Endothelial cell (in vitro differentiated cells): ENCODE measurements at regions not wholly inside any gene's neighbourhood (a gene's known extent, or its start where the extent isn't known, plus 50 kb on each side); places are given as distances from the start of the nearest gene placed in this dataset.

Source experiments
- DNase-seq: peaks from one replicate; pipeline ENCODE4 v3.0.0; 2021; ENCODE audit warnings: low spot score
- H3K27ac Mint-ChIP-seq: one replicate; pipeline ENCODE4 v1.8.0; 2021; ENCODE audit warnings: mixed read lengths, inconsistent platforms; ENCODE audit not compliant: unreplicated experiment
- H3K27me3 Mint-ChIP-seq: one replicate; pipeline ENCODE4 v1.8.0; 2021; ENCODE audit warnings: mild to moderate bottlenecking, moderate library complexity, mixed read lengths, inconsistent platforms; ENCODE audit not compliant: unreplicated experiment
- H3K36me3 Mint-ChIP-seq: one replicate; pipeline ENCODE4 v1.8.0; 2021; ENCODE audit warnings: mild to moderate bottlenecking, low read depth, mixed read lengths, inconsistent platforms; ENCODE audit not compliant: unreplicated experiment
- H3K4me1 Mint-ChIP-seq: one replicate; pipeline ENCODE4 v1.8.0; 2021; ENCODE audit warnings: mild to moderate bottlenecking, mixed read lengths, inconsistent platforms; ENCODE audit not compliant: unreplicated experiment
- H3K4me3 Mint-ChIP-seq: one replicate; pipeline ENCODE4 v1.8.0; 2021; ENCODE audit warnings: mild to moderate bottlenecking, mixed read lengths, inconsistent platforms; ENCODE audit not compliant: unreplicated experiment
- H3K9me3 Mint-ChIP-seq: one replicate; pipeline ENCODE4 v1.8.0; 2021; ENCODE audit warnings: mixed read lengths, inconsistent platforms; ENCODE audit not compliant: unreplicated experiment
- CTCF ChIP-seq: fragments of 200-600 bp; sonication (generic); IDR thresholded peaks from one replicate; pipeline ENCODE4 v1.5.0; 2021; ENCODE audit warnings: antibody characterized with exemption; ENCODE audit not compliant: unreplicated experiment

- H3K4me1 Mint-ChIP-seq = no peaks in the 10 kb centered on the region
- DNase-seq = peak; percentile 33
- no peaks in the 10 kb centered on the region for H3K36me3 Mint-ChIP-seq
- H3K4me3 Mint-ChIP-seq = no peak overlapping the region
- TF ChIP-seq CTCF = peak; percentile 93
- no peak overlapping the region for H3K27ac Mint-ChIP-seq
- H3K27me3 Mint-ChIP-seq = no peaks in the 10 kb centered on the region
- H3K9me3 Mint-ChIP-seq = no peaks in the 10 kb centered on the region
These were observed 104.8 kb upstream of the GRIK1 start for GRCh38 chr21:30044447-30045064.

GRCh38 chr21:30042443-30042842 is 102.6 kb upstream of the GRIK1 start:
- DNase-seq = no peak
- Mint-ChIP-seq H3K4me3 (no peak overlapping the region), H3K36me3 (no peaks in the 10 kb centered on the region), H3K4me1 (peaks cover 1% of the 10 kb centered on the region), H3K27ac (no peak overlapping the region), H3K27me3 (no peaks in the 10 kb centered on the region), H3K9me3 (no peaks in the 10 kb centered on the region)
- no peak for TF ChIP-seq CTCF

GRCh38 chr21:30033441-30033840 is 93.6 kb upstream of the GRIK1 start:
- no peak for TF ChIP-seq CTCF
- H3K4me1 Mint-ChIP-seq = peaks cover 4% of the 10 kb centered on the region
- no peaks in the 10 kb centered on the region for H3K9me3 Mint-ChIP-seq
- DNase-seq = no peak
- H3K27ac Mint-ChIP-seq = no peak overlapping the region
- no peaks in the 10 kb centered on the region for H3K27me3 Mint-ChIP-seq
- no peaks in the 10 kb centered on the region for H3K36me3 Mint-ChIP-seq
- H3K4me3 Mint-ChIP-seq = no peak overlapping the region

GRCh38 chr21:30030416-30030815 is 90.6 kb upstream of the GRIK1 start:
- Mint-ChIP-seq H3K9me3 (no peaks in the 10 kb centered on the region), H3K36me3 (no peaks in the 10 kb centered on the region), H3K27me3 (no peaks in the 10 kb centered on the region), H3K4me3 (no peak overlapping the region), H3K4me1 (no peaks in the 10 kb centered on the region), H3K27ac (no peak overlapping the region)
- DNase-seq = no peak
- no peak for TF ChIP-seq CTCF

- H3K36me3 Mint-ChIP-seq = no peaks in the 10 kb centered on the region
- no peak overlapping the region for H3K4me3 Mint-ChIP-seq
- no peaks in the 10 kb centered on the region for H3K9me3 Mint-ChIP-seq
- H3K4me1 Mint-ChIP-seq = no peaks in the 10 kb centered on the region
- no peak overlapping the region for H3K27ac Mint-ChIP-seq
- TF ChIP-seq CTCF = no peak
- no peaks in the 10 kb centered on the region for H3K27me3 Mint-ChIP-seq
- no peak for DNase-seq
These were observed 88.7 kb upstream of the GRIK1 start for GRCh38 chr21:30028537-30028936.
